Activated CD4-positive, alpha-beta T cell treated with anti-CD3 and anti-CD28 coated beads, Interleukin-10, Interleukin-2, amounts not matched to agents 100 ng/mL and 50 ng/mL, durations not matched to agents 16 hours and 8 hours (primary cell): ENCODE measurements at regions not wholly inside any gene's neighbourhood (a gene's known extent, or its start where the extent isn't known, plus 50 kb on each side); places are given as distances from the start of the nearest gene placed in this dataset.

Experiments used
- DNase-seq: peaks from one replicate; pipeline ENCODE4 v3.0.0-alpha.2; 2020

DNA sequence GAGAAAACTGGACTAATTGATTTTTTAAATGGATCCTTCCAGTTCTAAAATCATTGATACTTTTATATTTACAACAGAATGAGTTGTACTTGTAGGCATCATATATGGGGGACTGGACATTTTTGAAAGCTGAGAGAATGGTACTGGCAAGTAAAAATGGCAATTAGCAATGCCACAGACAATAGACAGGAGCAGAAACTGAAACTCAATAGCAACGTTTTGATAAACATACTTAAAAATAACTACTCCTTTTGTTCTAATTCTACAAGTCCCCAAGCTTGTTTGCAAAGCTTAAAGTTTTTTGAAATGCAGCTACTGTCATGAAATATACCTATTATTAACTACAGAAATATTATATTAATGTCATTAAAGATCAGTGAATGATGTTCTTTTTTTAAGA is 52.8 kb upstream of the FBXL7 start:
- no peak for DNase-seq

DNA sequence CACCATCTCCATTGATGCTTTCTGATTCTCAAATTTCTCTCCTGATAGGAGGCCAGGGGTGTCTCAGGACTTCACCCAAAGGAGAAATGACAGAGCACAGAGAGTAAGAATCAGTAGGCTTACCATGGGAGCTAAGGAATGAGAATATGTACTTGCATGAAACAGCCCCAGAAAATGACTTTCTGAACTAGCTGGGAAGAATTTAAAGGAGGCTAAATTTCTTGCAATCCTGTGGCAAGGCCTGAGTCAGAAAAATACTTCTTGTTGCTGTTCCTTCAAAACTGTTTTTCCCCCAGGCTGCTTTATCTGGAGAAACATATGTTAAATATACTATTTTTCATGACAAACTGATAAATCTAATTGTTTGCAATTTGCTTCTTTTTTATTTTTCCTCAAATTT is 53.4 kb upstream of the FBXL7 start:
- DNase-seq = no peak

DNA sequence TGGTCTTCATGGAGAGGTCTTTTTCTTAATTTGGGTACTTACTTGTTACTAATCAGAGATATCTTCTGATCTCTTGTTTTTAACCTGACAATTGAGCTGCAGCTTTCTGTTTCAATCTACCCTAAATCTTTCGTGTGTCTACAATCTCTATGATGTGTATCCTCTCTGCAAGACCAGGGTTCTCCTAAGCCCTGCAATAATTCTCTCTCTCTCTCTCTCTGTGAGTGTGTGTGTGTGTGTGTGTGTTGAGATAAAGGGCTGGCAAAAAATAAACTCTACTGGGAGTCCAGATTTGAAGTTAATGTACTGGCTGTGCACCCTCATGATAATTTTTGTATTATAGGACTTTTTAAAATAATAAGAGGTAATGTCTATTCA is 57.8 kb upstream of the FBXL7 start:
- no peak for DNase-seq

DNA sequence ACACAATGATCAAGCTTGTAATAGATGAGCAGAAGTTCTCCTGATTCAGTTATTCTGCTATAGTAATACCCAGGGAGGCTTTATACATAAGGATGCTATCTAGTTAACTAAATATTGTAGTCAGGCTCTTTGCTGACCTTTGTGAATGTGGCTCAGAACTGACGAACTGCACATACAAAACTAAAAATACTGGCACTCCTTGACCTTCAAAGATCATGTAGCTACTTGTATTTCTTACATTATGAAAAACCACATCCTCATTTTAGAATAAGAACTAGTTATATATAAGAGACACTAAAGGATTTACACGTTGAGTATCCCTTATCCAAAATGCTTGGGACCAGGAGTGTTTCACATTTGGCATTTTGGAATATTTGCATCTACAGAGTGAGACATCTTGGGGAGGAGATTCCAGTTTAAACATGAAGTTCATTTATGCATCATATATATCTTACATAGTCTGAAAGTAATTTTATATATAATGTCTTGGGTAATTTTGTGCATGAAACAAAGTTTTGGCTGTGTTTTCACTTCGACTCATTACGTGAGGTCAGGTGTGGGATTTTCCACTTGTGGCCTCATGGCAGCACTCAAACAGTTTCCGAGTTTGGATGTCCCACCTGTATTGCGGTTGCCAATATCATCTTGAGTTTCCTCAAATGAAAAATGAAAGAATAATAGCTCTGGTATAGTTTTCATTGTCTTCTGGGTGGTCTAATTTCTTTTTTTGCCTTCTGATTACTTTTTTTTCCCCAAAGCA is 58.4 kb upstream of the FBXL7 start:
- DNase-seq = no peak

DNA sequence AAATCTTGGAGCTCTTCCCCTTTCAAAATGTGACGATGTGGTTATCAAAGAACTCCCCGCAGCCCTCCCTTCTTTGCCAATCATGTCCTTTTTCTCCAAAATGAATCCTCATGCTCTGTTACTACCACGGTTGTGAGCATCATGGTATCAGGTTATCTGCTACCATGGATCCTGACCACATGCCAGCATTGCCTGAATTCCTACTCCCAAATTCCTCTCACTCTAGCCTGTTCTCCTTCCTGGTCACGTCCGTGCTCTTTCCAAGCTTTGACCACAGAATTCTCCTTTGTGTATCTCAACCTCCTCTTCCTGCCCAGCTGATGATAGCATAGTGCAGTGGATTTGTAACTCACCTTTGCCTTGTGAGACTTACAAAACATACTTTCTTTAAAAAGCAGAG is 59.5 kb upstream of the FBXL7 start:
- no peak for DNase-seq

DNA sequence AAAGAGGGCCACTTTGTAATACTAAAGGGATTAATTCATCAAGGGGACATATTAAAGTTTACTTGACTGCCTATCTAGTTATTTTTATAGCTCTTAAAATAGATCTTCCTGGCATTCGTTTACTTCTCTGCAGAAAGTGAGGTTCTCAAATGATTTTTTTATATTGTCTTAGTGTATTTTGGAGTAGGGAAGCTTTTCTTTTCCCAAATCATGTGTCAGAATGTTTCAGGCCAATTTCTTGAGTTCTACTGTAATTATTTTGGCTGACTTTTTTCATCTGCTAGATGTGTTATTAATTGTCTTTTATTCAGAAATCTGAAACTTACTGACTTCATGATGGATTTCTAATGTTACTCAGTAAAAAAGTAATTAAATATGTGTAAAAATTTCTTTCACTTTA is 60.2 kb upstream of the FBXL7 start:
- DNase-seq = no peak

DNA sequence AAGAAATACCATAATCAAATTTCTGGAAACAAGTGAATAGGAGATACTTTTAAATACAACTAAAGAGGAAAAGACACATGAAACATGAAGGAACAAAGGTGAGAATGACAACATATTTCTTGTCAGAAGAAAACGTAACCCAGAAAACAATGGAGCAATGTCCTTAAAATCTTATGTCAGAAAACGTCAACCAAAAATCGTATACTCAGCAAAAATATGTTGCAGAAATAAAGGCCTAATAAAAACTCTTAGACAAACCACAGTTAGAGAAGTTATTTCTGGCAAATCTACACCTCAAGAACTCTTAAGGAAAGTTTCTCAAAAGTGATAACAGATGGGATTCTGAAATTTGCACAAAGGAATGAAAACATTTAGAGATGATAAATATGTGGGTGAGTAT is 66.3 kb upstream of the FBXL7 start:
- DNase-seq = no peak

DNA sequence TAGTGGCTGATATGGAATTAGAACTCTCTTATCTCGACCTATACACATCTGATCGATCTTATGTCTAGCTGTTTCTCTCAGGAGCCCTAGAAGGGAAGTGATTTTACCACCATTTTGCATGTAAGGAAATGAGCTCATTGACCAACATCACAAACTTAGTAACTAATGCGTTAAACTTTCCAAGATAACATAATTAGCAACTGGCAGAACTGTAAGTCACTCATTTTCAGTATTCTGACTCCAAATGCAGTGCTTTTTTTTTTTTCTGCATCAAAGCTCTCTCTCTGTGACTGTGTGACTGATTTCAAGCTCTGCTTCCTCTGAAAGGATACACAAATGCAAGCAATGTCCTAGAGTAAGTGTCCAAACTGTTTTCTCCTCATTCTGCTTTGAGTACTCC is 68.1 kb upstream of the FBXL7 start:
- DNase-seq = no peak

DNA sequence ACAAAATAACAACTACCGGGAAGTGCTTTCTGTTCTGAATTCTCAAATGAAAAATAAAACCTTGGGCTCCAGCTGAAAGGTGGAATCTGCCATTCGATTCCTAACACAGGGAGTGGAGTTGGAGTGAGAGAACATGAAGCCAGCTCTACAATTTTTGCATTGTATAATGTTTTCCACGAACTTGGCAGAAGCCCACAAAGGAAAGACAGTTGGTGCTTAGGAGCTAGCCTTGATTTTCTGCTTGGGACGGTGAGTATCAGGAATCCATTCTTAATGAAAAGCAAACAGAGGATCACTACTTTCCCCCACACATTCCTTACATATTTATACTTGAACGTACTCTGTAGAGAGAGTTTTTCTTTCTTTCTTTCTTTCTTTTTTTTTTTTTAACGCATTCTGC is 74.2 kb upstream of the FBXL7 start:
- no peak for DNase-seq

DNA sequence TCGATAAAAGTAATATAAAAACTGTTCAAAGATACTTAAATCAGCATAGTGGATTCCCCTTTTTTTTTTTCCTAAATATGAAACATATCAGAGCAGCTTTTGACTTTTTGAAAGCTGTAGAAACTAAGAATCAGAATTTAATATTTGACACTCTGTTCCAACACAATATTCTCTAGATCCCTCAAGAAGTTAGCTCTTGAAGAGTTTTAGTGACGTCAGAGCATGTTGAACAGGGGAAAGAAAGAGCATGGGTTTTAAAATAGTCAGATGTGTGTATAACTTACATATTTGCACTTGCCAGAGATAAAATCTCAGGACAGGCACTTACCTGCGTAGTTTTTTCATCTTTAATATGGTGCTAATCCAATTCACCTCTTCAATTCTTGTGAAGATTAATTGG is 75.2 kb upstream of the FBXL7 start:
- no peak for DNase-seq

DNA sequence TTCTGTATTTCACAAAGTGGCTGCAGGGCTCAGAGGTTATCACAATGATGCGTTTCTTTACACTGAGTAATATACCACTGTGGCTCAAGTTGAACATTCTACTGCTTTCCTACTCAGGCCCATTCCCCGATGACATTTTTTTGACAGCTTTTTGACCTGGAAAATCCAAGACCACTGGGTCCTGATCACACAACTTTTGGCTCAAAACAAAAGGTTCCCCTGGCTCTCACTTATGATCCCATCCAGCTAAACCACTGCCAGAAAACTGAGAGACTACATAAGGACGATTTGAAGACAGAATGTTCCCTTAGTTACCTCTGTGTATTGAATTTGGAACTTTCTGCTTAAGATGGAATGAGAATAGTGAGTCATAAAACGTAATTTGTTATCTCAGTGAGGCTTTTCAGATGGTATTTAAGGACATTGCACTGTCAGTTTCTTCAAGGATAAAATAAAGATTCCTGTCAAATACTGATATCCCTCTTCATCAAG is 78.0 kb upstream of the FBXL7 start:
- DNase-seq = no peak

DNA sequence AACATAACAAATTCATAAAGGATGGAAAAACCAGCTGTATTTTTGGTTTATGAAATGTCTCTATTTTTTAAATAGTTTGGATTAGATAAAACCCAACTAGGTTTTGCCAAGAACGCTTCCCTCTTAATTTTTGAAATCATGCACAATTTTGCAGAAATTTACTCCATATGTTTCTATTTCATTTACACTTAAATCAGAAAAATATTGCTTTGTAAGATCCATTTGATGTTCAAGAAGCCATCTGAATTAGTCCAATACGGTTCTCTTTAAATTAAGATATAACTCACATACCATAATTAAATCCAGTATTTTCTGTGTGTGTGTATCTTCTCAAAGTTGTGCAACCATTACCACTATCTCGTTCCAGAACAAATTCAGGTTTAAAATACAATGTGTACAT is 78.6 kb upstream of the FBXL7 start:
- DNase-seq = no peak

DNA sequence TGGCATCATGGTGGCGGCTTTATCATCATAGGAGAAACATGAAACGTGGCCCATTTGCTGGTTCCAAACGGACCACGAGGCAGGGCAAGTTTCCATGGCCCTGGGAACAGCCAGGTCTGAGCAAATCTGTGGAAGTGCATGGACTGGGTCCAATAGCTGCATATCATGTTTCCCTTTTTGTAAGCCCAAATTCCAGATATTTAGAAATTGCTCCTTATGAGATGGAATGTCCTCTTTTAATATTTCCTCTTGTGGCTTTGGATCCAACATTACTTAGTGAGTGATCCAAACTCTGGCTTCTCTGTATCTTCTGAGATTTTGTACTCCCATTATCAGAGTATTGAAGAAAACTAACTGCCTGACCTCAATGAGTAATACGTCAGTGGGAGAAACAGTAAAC is 79.8 kb upstream of the FBXL7 start:
- no peak for DNase-seq

DNA sequence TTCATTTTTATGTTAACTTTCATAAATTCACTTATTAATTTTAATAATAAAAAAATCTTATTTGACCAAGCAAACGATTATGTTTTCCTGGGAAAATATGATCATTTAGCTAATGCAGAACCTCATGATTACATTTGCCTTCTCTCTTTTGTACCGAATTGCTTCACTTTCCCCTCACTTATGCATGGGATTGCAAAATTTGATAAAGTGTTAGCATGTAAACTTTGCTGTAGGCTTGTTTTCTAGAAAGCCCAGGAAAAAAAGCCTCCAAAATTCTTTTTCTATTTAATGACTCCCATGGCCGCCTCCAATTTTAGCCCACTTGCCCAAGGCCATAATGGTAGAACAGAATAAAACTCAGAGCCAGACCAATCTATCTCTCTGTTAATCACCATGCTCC is 82.8 kb upstream of the FBXL7 start:
- DNase-seq = no peak

DNA sequence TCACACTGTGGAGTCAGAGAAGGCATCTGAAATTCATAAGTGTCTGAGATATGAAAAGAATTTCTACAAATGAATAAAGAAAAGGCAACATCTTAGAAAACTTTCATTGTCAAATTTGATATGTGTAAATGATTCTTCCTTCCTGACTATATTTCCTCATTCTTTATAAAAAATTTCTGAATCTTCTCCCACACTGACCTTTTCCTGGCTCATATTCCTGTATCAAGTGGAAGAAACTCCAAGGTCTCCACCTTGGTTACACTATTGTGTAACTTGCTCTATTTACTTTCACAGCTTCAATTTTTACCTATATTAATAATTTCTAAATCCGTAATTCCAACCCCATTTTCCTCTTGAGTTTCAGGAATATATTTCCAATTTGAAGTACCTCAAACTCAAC is 93.5 kb upstream of the FBXL7 start:
- DNase-seq = no peak

DNA sequence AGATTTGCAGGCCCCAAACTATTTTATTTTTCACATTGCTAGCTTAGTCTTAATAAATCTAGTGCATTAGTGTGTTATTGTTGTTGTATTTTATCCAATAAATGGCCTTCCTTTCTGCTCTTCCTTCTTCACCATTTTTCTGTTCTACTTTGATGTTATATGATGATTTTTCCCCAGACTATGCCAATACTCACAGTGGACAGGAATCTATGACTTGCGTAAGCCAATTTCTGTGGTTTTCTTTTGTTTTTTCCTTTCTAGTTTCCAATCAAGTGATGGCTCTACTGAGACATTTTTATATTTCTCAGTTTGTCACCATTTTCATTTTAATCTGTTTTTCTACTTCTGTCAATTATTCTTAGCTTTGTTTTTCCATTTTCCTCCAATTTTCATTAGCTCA is 106.8 kb upstream of the FBXL7 start:
- no peak for DNase-seq

DNA sequence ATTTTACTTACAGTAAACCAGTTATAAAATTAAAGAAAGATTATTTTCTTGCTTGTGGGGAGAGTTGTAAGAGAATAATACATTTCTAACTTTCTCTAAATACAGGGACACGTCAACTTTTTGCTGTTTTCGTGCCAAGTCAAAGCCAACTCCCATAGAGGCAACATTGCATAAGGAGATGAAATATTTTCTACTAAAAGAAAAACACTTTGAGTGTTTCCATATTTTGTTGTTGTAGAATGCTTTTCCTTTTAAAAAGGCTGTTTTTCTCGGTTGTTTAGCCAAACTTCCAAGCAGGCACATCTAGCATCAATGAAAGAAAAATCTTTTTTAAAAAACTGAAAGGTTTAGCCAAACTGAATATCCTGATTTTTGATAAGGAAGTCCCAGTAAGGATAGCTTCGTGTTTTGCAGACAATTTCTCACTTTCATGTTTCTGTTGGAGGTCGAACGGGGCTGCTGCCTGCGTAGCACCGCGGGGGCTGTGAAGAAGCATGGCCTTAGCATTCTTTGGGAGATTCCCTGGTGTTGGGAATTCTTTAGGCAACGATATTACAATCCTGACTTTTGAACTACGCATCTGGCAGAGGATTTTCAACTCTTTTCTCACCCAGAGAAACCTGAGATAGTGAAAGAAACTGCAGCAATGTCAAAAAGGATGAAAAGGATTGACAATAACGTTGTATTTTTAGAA is 108.1 kb upstream of the FBXL7 start:
- DNase-seq = no peak

DNA sequence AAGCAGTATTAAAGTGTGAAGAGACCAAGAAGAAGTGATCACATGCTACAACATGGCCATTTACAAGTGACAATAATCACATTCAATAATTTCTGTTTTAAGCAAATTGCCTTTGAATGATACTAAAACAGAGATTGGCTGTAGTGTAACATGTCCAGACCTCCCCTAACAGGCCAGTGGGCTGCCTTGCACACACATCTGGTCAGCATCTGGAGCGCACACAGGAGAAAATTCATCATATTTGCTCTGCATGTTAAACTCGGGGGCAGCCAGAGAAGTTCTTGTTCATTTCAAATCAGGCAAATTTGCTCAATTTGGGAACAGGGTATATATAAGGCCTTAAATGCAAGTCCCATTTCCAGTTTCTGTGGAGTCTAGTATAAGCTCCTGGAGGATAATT is 111.1 kb upstream of the FBXL7 start:
- DNase-seq = no peak

DNA sequence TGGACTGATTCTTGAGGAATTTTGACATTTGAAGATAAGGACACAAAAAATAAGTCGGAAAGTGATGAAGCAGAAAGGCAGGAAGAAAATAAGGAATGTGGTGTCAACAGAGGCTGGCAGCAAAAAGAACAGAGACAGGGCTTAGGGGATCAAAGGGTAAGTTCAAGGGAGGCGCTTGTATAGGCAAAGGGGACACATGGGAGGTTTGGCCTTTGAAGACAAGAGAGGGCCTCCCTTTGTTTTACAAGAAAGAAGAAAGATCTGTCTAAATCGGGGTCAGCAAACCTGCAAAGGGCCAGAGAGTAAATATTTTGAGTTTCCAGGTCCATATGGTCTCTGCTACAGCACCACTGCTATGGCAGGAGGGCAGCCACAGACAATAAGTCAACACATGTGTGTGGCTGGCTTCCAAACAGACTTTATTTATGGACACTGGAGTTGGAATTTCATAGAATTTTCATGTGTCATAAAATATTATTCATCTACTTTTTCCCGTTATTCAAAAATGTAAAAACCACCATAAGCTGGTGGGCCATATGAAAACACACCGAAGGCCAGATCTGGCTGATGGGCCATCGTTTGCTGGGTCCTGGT is 112.0 kb upstream of the FBXL7 start:
- no peak for DNase-seq

DNA sequence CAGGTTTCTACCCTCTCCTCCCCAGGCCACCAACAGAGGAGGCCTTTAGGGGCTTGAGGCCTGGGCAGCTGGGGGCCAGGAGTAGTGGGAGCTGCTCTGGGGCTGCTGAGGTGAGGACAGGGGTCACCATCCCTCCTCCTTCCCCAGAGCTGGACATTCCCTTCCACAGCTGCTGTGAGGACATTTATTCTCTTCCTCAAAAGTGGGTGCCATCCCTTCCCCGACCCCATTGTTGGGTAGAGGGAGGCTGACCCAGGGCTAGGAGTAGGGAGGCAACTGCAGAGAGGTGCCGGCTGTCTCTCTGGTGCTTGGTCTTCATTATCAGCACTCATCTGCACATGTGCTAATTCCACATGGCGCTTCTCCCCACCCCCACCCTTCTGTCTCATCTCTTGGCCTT is 113.9 kb upstream of the FBXL7 start:
- no peak for DNase-seq

DNA sequence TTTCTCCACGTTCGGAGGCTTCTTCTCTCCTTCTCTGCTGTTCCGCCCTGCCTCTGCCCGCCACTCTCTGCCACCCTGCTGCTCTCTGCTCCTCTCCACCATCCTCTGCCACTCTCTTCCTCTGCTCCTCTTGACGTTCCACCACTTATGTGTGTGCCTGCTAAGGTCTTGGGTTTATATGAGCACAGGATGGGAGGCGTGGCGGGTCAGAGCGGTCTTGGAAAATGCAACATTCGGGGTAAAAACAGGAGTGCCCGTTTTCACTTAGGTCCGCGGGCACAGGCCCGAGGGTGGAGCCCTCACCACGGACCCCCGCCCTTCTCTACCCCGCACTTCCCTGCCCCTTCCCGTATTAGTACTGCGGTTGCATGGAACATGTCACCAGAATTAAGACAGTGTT is 114.4 kb upstream of the FBXL7 start:
- DNase-seq = no peak

DNA sequence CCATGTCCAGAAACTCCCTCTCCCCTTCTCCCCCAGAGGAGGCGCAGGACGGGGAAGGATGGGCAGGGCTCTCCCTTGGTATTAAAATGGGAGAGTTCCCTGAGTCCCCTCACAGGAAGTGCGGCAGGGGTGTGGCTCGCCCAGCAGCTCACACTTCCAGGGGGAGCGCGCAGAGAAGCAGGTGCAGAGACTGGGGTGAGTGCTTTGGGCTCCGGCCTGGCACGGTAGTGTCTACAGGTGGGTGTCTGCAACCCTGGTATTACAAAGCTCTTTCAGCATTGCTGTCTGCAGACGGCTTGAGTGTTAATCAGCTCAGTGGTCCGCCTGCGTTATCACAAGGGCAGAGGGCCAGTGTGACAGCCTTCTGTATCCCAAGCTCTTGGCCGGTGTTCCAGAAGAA is 114.9 kb upstream of the FBXL7 start:
- no peak for DNase-seq

DNA sequence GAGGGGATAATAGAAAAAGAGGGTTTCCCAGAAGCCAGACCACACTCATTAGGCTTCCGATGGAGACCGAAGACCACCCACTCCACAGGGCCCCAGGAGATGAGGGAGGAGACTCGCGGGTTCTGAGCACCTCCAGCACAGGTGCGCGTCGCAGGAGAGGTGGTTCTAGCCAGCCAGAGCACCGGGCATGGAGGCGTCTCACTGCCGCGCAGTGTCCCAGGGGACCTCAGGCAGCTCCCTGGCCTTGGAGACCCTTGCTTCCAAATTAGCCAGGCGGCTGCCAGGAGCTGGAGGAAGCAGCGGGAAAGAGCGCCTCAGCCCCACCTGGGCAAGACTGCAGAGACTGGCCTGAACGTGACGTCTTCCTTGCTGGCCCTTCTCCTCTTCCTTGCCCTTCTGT is 115.4 kb upstream of the FBXL7 start:
- no peak for DNase-seq

DNA sequence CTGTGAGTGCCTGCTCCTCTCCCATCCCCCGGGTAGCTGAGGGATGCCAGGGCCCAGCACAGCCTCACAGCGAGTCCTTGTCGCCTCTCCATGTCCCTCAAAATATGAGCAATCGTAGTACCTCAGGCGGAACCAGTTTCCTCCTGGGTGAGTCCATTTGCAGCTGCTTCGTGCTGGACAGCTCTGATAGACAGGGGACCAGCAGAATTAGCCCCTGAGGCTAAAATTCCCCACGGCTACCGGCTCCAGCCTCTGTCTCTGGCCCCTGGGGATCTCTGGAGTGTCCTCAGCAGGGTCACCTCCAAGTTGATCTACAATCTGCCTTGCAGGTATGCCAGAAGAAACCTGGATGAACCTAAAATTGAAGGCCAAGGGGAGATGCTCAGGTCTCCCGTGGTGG is 115.8 kb upstream of the FBXL7 start:
- DNase-seq = no peak

DNA sequence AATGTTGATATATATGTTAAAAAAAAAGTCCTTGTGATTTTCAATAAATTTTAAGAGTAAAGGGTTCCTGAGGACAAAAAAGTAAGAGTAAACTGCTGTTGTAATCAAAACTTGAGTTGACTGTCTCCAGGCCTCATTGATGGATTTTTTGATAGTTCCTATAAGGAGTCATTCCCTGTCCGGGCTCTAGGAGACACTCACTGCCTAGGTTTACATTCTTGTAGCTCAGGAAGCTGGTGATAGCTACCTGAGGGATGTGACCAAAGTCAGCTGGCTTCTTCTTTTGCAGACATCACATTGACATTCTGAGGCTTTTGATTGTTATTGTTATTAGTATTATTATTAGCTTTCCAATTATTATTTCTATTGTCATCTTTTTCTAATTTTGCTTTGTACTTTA is 116.5 kb upstream of the FBXL7 start:
- DNase-seq = no peak
